ENCODE measurements at regions not wholly inside any gene's neighbourhood (a gene's known extent, or its start where the extent isn't known, plus 50 kb on each side); places are given as distances from the start of the nearest gene placed in this dataset.

DNA sequence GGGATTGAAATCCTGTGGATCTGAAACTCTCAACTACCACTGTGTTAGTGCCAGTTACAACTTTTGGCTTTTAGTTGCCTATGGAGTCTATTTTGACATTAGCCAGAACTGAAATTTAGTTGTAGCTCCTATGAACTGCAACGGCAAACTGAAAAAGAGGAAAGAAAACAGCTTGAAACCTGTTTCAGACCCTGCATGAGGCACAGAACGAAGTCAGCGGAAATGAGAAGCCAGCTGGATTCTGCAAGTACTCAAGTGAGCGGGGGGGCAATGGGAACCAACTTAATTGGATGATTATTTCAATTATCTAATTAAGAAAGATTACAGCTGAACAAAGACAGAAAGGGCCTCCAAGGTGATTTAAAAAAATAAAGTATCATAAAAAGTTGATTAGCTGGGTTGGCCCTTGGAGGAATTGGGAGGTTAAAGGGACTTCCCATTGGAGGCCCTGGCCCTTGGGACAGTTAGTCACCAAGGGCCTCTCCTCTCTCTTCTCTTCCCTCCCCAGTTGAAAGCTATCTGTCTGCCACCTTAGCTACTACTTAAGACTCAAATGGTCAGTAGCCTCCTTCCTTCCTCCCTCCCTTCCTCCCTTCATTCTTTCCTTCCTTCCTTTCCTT, 352.1 kb downstream of the SHQ1 start:
- peaks cover 0 to 12% of the 10 kb centered on the region in 2 donors for H3K9me3 ChIP-seq
- no peak overlapping the region for H3K27ac ChIP-seq
- H3K4me3 ChIP-seq: no peak overlapping the region
- H3K4me1 ChIP-seq: peaks cover 0 to 8% of the 10 kb centered on the region in 2 donors
- DNase-seq (ENCODE audit: low spot score): no peak
- TF ChIP-seq, protein P1, sequence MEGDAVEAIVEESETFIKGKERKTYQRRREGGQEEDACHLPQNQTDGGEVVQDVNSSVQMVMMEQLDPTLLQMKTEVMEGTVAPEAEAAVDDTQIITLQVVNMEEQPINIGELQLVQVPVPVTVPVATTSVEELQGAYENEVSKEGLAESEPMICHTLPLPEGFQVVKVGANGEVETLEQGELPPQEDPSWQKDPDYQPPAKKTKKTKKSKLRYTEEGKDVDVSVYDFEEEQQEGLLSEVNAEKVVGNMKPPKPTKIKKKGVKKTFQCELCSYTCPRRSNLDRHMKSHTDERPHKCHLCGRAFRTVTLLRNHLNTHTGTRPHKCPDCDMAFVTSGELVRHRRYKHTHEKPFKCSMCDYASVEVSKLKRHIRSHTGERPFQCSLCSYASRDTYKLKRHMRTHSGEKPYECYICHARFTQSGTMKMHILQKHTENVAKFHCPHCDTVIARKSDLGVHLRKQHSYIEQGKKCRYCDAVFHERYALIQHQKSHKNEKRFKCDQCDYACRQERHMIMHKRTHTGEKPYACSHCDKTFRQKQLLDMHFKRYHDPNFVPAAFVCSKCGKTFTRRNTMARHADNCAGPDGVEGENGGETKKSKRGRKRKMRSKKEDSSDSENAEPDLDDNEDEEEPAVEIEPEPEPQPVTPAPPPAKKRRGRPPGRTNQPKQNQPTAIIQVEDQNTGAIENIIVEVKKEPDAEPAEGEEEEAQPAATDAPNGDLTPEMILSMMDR (IDR thresholded peaks at IDR 0.05): no peak
- no peaks in the 10 kb centered on the region for H3K36me3 ChIP-seq
- H3K27me3 ChIP-seq: no peaks in the 10 kb centered on the region

DNA sequence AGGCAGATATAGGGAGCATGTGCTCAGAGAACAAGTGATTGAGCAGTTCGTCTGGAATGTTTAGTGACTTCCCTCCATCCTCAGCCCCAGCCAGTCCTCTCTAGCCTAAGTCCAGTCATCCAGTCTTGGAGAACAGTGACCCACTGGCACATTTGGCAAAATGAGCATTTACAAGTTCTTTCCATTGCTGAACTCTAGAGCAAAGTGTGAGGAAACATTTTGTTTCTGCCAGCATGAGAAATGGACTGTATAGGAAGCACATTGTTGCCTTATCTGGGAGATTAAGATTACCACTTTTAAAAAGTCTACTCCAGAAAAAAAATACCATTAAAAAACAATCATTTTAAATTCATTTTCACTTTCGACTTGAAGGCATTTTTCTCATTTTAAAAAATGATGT, 353.6 kb downstream of the SHQ1 start:
- H3K4me3 ChIP-seq: no peak overlapping the region
- no peaks in the 10 kb centered on the region for H3K27me3 ChIP-seq
- H3K27ac ChIP-seq: no peak overlapping the region
- H3K9me3 ChIP-seq: peaks cover 0 to 12% of the 10 kb centered on the region in 2 donors
- TF ChIP-seq, protein P1 (IDR thresholded peaks at IDR 0.05): no peak
- no peaks in the 10 kb centered on the region for H3K36me3 ChIP-seq
- DNase-seq (ENCODE audit: low spot score): no peak
- peaks cover 0 to 8% of the 10 kb centered on the region in 2 donors for H3K4me1 ChIP-seq

DNA sequence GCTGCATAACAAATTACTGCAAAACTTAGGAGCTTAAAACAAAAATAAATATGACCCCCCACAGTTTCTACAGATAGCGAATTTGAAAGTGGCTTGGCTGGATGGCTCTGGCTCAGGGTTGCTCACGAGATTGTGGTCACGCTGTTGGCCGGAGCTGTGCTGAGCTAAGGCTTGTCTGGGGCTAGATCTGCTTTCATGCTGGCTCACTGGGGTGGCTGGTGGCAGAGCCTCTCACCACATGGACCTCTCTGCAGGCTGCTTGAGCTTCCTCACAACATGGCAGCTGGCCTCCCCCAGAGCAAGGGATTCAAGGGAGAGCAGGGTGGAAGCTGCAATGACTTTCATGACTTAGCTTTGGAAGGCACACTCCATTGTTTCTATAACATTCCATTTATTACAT, 354.1 kb downstream of the SHQ1 start:
- no peak for DNase-seq (ENCODE audit: low spot score)
- H3K27ac ChIP-seq: no peak overlapping the region
- H3K4me1 ChIP-seq: peaks cover 0 to 8% of the 10 kb centered on the region in 2 donors
- TF ChIP-seq, protein P1 (IDR thresholded peaks at IDR 0.05): no peak
- no peaks in the 10 kb centered on the region for H3K36me3 ChIP-seq
- H3K9me3 ChIP-seq: peaks cover 0 to 11% of the 10 kb centered on the region in 2 donors
- no peak overlapping the region for H3K4me3 ChIP-seq
- H3K27me3 ChIP-seq: no peaks in the 10 kb centered on the region

DNA sequence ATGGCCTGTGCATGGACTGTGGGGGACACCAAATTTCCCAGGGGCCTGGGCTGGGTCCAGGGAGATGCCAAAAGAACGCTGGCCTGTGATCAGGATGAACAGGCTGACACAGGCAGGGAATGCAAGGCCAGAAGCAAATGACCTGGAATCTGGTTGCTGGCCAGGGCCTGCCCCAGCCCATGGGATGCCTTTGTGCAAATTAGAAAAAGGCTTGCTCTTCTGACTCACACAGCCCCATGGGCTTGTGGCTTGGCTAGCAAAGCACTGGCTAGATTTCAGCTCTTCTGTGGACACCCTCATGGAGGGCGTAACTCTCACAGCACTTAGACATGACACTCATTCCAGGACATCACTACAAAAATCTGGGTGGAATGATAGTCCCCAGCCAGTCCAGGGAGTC, 356.0 kb downstream of the SHQ1 start:
- peaks cover 0 to 16% of the 10 kb centered on the region in 2 donors for H3K4me1 ChIP-seq
- peak; percentile 80 for DNase-seq (ENCODE audit: low spot score)
- H3K36me3 ChIP-seq: no peaks in the 10 kb centered on the region
- no peaks in the 10 kb centered on the region for H3K27me3 ChIP-seq
- TF ChIP-seq, protein P1 (IDR thresholded peaks at IDR 0.05): no peak
- no peak overlapping the region for H3K27ac ChIP-seq
- no peak overlapping the region for H3K4me3 ChIP-seq
- peaks cover 0 to 3% of the 10 kb centered on the region in 2 donors for H3K9me3 ChIP-seq

DNA sequence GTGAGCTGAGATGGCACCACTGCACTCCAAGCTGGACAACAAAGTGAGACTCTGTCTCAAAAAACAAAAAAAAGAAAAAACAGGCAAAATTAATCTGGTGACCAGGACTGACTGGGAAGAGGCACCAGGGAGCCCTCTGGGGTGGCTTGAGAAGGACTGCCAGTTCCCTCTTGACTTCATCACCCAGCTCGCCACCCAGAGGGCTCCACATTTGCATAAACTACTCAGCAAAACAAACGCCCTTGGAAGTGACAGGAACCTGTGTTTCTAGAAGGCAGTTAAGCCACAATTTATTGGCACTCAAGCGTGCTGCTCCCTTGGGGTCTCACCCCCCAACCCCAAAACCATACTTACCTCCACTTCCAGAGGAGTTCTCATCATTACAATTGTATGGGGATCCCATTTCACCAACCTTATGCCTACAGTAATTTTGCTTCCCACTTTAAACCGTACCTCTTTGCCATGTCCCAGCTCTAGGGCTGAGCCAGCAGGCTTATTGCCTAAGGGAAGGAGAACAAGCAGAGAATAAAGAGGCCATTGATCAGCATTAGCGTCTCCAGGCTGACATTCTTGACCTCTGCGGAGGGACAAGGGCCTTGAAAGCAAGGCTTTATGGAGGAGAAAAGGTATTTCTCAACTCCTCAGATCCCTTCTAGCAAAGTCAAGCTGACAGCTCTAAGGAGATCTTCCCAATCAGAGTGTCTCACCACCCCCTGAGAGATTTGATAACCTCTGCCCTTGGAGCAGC, 357.4 kb downstream of the SHQ1 start:
- H3K4me3 ChIP-seq: no peak overlapping the region
- H3K27ac ChIP-seq: no peak overlapping the region
- no peak for DNase-seq (ENCODE audit: low spot score)
- TF ChIP-seq, protein P1 (IDR thresholded peaks at IDR 0.05): no peak
- peaks cover 0 to 22% of the 10 kb centered on the region in 2 donors for H3K4me1 ChIP-seq
- H3K27me3 ChIP-seq: no peaks in the 10 kb centered on the region
- H3K9me3 ChIP-seq: peaks cover 0 to 3% of the 10 kb centered on the region in 2 donors
- no peaks in the 10 kb centered on the region for H3K36me3 ChIP-seq

Measured in right atrium auricular region (tissue), 2 donors.